ENCODE measurements at regions not wholly inside any gene's neighbourhood (a gene's known extent, or its start where the extent isn't known, plus 50 kb on each side); places are given as distances from the start of the nearest gene placed in this dataset.

GRCh38 chr7:153454306-153454705, 597.9 kb upstream of the DPP6 start:
- no peak for TF ChIP-seq EZH2phosphoT487 (IDR thresholded peaks at IDR 0.05; ENCODE audit: borderline replicate concordance, low read depth, low read length)
- TF ChIP-seq CTCF (conservative IDR thresholded peaks at IDR 0.05; ENCODE audit: low read length), result no peak
